ENCODE measurements at regions not wholly inside any gene's neighbourhood (a gene's known extent, or its start where the extent isn't known, plus 50 kb on each side); places are given as distances from the start of the nearest gene placed in this dataset.

DNA sequence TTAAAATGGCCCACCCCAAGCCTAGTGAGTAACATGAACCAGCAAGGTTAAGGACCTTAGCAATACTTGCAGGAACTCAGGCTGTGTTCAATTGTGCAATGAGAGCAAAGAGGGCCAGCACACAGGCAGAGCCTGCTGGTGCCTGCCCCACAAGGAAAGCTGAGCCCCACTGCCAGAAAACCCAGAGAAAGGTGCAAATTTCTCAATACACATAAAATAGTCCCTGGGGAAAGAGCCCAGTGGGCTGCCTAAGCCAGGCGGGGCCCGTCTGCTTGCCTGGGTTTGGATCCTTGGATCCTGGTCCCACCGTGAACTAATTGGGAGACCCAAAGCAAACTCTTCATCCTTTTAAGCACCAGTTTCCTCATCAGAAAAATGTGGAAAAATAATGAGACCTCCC lies 128.5 kb upstream of the CACNA1E start:
- Histone ChIP-seq H3K27me3 (ENCODE audit: control insufficient read depth in 3 of 3, insufficient read depth in 3 of 3, low read length in 3 of 3) (no peaks in the 10 kb centered on the region), H3K27ac (ENCODE audit: low read depth, low read length) (no peak overlapping the region), H3K9ac (ENCODE audit: low read depth in 1 of 3, low read length in 3 of 3) (no peak overlapping the region), H3K9me3 (ENCODE audit: control insufficient read depth in 3 of 3, low read length in 3 of 3) (no peaks in the 10 kb centered on the region), H3K36me3 (ENCODE audit: control insufficient read depth in 3 of 3, insufficient read depth in 3 of 3, low read length in 3 of 3) (no peaks in the 10 kb centered on the region), H3K4me1 (ENCODE audit: control insufficient read depth in 3 of 3, insufficient read depth in 3 of 3, low read length in 3 of 3) (peaks cover 4 to 11% (median 5%) of the 10 kb centered on the region in 3 donors), H3K4me3 (ENCODE audit: low read length in 3 of 3) (no peak overlapping the region)

DNA sequence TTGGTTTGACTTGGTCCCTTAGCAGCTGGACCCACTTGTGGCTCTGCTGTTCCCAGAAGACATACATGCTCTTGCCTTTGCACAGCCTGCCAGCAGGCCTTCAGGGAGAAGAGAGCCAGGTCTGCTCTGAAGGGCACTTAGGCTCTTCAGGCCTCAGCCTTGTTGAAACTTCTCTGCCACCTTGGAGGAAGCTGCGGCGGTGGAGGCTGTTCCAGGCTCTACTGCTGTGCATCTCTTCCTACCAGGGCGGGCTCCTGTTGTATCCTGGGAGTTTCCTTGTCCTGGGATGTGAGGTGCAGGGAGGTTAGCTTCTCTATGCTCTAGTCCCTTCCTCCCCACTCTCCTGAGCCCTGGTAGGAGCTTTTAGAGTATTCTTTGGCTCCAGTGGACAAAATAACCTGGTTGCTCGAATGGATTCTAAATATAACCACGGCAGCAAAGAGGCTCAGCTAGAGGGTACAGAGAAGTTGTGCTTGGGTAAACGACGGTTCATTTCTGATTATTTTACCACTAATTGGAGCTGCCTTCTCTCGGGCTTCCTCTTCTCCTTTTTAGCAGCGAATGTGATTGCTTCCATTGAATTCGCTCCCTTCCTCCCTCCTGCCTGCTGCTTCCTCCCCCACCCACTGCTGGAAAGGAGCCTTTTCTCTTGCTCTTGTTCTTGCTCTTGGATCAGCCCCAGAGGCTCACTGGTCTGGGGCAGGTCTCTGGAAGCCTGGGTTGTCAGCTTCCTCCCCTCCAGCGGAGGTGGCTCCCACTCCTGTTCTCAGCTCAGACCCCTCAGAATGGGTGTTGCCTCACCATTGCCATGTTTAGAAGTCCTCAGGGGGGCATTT lies 126.6 kb upstream of the CACNA1E start:
- no peak overlapping the region for H3K27ac ChIP-seq (ENCODE audit: low read depth, low read length)
- no peak overlapping the region for H3K4me3 ChIP-seq (ENCODE audit: low read length in 3 of 3)
- no peak overlapping the region for H3K9ac ChIP-seq (ENCODE audit: low read depth in 1 of 3, low read length in 3 of 3)
- no peaks in the 10 kb centered on the region for H3K9me3 ChIP-seq (ENCODE audit: control insufficient read depth in 3 of 3, low read length in 3 of 3)
- H3K27me3 ChIP-seq (ENCODE audit: control insufficient read depth in 3 of 3, insufficient read depth in 3 of 3, low read length in 3 of 3): peaks cover 0 to 8% (median 0%) of the 10 kb centered on the region in 3 donors
- peaks cover 4 to 11% (median 5%) of the 10 kb centered on the region in 3 donors for H3K4me1 ChIP-seq (ENCODE audit: control insufficient read depth in 3 of 3, insufficient read depth in 3 of 3, low read length in 3 of 3)
- H3K36me3 ChIP-seq (ENCODE audit: control insufficient read depth in 3 of 3, insufficient read depth in 3 of 3, low read length in 3 of 3): no peaks in the 10 kb centered on the region

DNA sequence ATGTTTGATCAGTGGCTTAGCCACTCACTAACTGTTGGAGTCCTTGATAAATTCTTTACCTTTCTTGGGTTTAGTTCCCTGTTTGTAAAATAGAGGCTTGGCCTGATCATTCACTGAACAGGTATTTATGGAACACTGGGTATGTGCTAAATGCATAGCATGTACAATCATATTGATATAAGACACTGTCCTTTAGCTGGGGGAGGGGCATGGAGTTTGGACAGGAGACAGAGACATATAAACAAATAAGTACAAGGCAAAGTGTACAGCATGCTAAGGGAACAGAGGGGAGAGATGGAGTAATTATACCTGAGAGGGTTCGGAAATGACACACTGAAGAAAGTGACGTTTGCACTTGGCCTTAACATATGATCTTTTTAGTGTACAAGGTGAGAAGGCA lies 124.3 kb upstream of the CACNA1E start:
- Histone ChIP-seq H3K9me3 (ENCODE audit: control insufficient read depth in 3 of 3, low read length in 3 of 3) (no peaks in the 10 kb centered on the region), H3K27me3 (ENCODE audit: control insufficient read depth in 3 of 3, insufficient read depth in 3 of 3, low read length in 3 of 3) (peaks cover 0 to 11% (median 0%) of the 10 kb centered on the region in 3 donors), H3K36me3 (ENCODE audit: control insufficient read depth in 3 of 3, insufficient read depth in 3 of 3, low read length in 3 of 3) (no peaks in the 10 kb centered on the region), H3K27ac (ENCODE audit: low read depth, low read length) (no peak overlapping the region), H3K4me1 (ENCODE audit: control insufficient read depth in 3 of 3, insufficient read depth in 3 of 3, low read length in 3 of 3) (peaks cover 4 to 11% (median 5%) of the 10 kb centered on the region in 3 donors), H3K9ac (ENCODE audit: low read depth in 1 of 3, low read length in 3 of 3) (no peak overlapping the region), H3K4me3 (ENCODE audit: low read length in 3 of 3) (no peak overlapping the region)

DNA sequence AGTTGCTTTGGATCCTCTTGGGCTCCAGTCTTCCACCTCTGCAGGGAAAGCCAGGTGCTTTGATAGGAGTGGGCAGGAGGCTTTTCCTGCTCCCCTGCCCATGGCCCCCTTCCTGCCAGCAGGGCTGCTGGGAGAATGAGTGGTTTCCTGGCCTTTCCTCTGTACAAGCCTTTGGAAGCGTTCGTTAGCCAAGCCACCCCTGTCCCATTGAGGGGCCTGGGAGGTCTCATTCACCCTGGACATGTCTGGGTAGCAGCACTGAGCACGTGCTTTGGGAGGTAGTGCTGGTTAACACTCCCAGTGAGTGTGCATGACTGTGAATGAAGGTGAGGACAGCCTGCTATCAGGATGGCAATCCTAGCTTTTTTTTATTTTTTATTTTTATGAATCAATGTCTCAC lies 118.5 kb upstream of the CACNA1E start:
- Histone ChIP-seq H3K27ac (ENCODE audit: low read depth, low read length) (no peak overlapping the region), H3K4me1 (ENCODE audit: control insufficient read depth in 3 of 3, insufficient read depth in 3 of 3, low read length in 3 of 3) (no peaks in the 10 kb centered on the region), H3K4me3 (ENCODE audit: low read length in 3 of 3) (no peak overlapping the region), H3K27me3 (ENCODE audit: control insufficient read depth in 3 of 3, insufficient read depth in 3 of 3, low read length in 3 of 3) (peaks cover 0 to 11% (median 0%) of the 10 kb centered on the region in 3 donors), H3K36me3 (ENCODE audit: control insufficient read depth in 3 of 3, insufficient read depth in 3 of 3, low read length in 3 of 3) (no peaks in the 10 kb centered on the region), H3K9ac (ENCODE audit: low read depth in 1 of 3, low read length in 3 of 3) (no peak overlapping the region), H3K9me3 (ENCODE audit: control insufficient read depth in 3 of 3, low read length in 3 of 3) (no peaks in the 10 kb centered on the region)

DNA sequence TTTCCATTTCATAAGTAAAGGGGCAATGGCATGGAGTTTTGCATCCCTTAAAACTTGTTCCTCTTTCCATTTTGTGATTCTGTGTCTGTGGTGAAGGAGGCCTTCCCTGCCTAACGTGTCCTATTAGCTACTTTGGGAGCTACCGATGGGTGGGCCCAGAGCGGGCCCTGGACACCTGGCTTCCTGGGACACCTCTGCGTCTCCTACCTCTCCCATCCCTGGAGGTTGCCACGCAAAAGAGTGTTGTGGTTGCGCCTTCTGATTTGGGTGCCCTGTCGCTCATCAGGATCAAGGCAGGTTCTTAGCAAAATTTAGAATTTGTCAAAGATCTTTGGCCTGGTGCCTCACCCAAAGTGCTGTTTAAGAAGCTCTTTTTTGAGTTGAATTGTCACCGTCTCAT lies 116.4 kb upstream of the CACNA1E start:
- H3K9me3 ChIP-seq (ENCODE audit: control insufficient read depth in 3 of 3, low read length in 3 of 3): no peaks in the 10 kb centered on the region
- no peaks in the 10 kb centered on the region for H3K4me1 ChIP-seq (ENCODE audit: control insufficient read depth in 3 of 3, insufficient read depth in 3 of 3, low read length in 3 of 3)
- H3K27ac ChIP-seq (ENCODE audit: low read depth, low read length): no peak overlapping the region
- peaks cover 0 to 3% (median 0%) of the 10 kb centered on the region in 3 donors for H3K27me3 ChIP-seq (ENCODE audit: control insufficient read depth in 3 of 3, insufficient read depth in 3 of 3, low read length in 3 of 3)
- H3K9ac ChIP-seq (ENCODE audit: low read depth in 1 of 3, low read length in 3 of 3): no peak overlapping the region
- H3K36me3 ChIP-seq (ENCODE audit: control insufficient read depth in 3 of 3, insufficient read depth in 3 of 3, low read length in 3 of 3): no peaks in the 10 kb centered on the region
- H3K4me3 ChIP-seq (ENCODE audit: low read length in 3 of 3): no peak overlapping the region

DNA sequence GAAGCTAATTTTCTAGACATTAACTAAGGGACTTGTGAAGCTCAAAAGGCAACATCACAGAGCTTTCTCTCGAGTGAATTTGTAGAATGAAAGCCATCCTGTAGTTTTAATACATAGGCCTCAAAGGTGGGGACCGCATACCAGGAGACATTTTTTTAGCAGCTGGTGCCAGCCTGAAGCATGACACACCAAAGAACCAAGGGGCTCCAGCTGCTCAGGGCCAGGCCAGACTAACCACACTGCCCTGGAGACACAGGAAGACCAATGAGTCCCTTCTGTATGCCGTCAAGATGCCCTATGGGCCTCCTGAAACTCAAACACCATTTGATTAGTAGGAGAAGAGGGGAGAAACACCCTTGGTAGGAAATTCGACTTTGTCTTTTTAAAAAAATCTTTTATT lies 113.9 kb upstream of the CACNA1E start:
- no peaks in the 10 kb centered on the region for H3K36me3 ChIP-seq (ENCODE audit: control insufficient read depth in 3 of 3, insufficient read depth in 3 of 3, low read length in 3 of 3)
- H3K4me1 ChIP-seq (ENCODE audit: control insufficient read depth in 3 of 3, insufficient read depth in 3 of 3, low read length in 3 of 3): no peaks in the 10 kb centered on the region
- H3K27me3 ChIP-seq (ENCODE audit: control insufficient read depth in 3 of 3, insufficient read depth in 3 of 3, low read length in 3 of 3): no peaks in the 10 kb centered on the region
- H3K27ac ChIP-seq (ENCODE audit: low read depth, low read length): no peak overlapping the region
- no peak overlapping the region for H3K9ac ChIP-seq (ENCODE audit: low read depth in 1 of 3, low read length in 3 of 3)
- H3K4me3 ChIP-seq (ENCODE audit: low read length in 3 of 3): no peak overlapping the region
- peaks cover 0 to 3% (median 0%) of the 10 kb centered on the region in 3 donors for H3K9me3 ChIP-seq (ENCODE audit: control insufficient read depth in 3 of 3, low read length in 3 of 3)

DNA sequence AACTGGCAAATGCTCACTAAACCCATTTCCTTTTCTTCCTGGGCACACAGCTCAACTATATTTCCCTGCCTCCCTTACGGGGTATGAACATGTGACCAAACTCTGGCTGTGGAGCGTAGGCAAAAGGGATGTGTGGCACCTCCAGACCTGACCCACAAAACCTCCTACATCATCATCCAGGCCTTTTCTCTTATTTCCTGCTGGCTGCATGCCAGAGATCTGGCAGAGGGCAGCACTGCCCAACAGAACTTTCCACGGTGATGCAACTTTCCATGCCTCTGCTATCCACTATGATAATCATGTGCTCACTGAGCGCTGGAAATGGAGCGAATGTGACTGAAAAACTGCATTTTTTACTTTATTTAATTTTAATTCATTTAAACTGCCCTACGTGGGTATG lies 99.6 kb upstream of the CACNA1E start:
- Histone ChIP-seq H3K27ac (ENCODE audit: low read depth, low read length) (no peak overlapping the region), H3K9ac (ENCODE audit: low read depth in 1 of 3, low read length in 3 of 3) (no peak overlapping the region), H3K27me3 (ENCODE audit: control insufficient read depth in 3 of 3, insufficient read depth in 3 of 3, low read length in 3 of 3) (no peaks in the 10 kb centered on the region), H3K4me3 (ENCODE audit: low read length in 3 of 3) (no peak overlapping the region), H3K4me1 (ENCODE audit: control insufficient read depth in 3 of 3, insufficient read depth in 3 of 3, low read length in 3 of 3) (peaks cover 0 to 10% (median 0%) of the 10 kb centered on the region in 3 donors), H3K9me3 (ENCODE audit: control insufficient read depth in 3 of 3, low read length in 3 of 3) (peaks cover 0 to 2% (median 0%) of the 10 kb centered on the region in 3 donors), H3K36me3 (ENCODE audit: control insufficient read depth in 3 of 3, insufficient read depth in 3 of 3, low read length in 3 of 3) (no peaks in the 10 kb centered on the region)

DNA sequence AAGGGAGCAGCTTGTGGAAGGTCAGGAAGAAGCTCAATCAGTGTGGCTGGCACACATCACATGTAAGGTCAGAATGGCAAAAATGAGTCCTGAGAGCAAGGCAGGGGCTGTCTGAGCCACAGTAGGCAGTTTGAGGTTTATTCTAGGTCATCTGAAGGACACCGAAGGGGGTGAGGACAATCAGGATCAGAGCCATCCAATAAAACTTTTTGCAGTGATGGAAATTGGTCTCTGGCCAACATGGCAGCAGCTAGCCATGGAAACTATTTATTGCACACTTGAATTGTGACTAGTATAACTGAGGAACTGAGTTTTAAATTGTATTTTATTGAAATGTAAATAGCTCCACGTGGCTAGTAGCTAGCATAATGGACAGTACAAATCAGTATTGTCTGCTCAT lies 97.0 kb upstream of the CACNA1E start:
- peaks cover 0 to 6% (median 0%) of the 10 kb centered on the region in 3 donors for H3K27me3 ChIP-seq (ENCODE audit: control insufficient read depth in 3 of 3, insufficient read depth in 3 of 3, low read length in 3 of 3)
- peaks cover 0 to 14% (median 0%) of the 10 kb centered on the region in 3 donors for H3K4me1 ChIP-seq (ENCODE audit: control insufficient read depth in 3 of 3, insufficient read depth in 3 of 3, low read length in 3 of 3)

DNA sequence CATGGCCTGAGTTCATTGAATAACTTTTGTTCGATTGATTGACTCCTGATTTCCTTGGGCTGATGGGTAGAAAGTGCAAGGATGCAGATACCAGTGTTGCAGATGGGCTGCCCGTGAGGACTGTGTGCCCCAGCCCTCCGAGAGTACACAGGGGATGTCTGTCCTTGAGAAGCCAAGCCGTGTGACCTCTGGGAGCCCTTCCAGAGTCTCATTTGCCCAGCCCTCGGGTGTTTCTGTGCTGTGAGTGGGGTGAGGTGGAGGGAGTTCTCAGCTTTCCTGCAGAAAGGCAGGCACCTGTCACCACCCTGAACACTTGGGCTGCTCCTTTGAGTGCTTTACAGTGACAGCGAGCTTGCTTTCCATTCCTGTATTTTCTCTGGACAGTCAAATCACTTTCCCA lies 96.4 kb upstream of the CACNA1E start:
- Histone ChIP-seq H3K27me3 (ENCODE audit: control insufficient read depth in 3 of 3, insufficient read depth in 3 of 3, low read length in 3 of 3) (peaks cover 0 to 6% (median 2%) of the 10 kb centered on the region in 3 donors), H3K9ac (ENCODE audit: low read depth in 1 of 3, low read length in 3 of 3) (no peak overlapping the region), H3K9me3 (ENCODE audit: control insufficient read depth in 3 of 3, low read length in 3 of 3) (peaks cover 0 to 2% (median 0%) of the 10 kb centered on the region in 3 donors), H3K36me3 (ENCODE audit: control insufficient read depth in 3 of 3, insufficient read depth in 3 of 3, low read length in 3 of 3) (no peaks in the 10 kb centered on the region), H3K27ac (ENCODE audit: low read depth, low read length) (no peak overlapping the region), H3K4me3 (ENCODE audit: low read length in 3 of 3) (no peak overlapping the region), H3K4me1 (ENCODE audit: control insufficient read depth in 3 of 3, insufficient read depth in 3 of 3, low read length in 3 of 3) (peaks cover 0 to 14% (median 0%) of the 10 kb centered on the region in 3 donors)

More for the DNA sequence above, 97.0 kb upstream of the CACNA1E start:
- Histone ChIP-seq H3K27ac (ENCODE audit: low read depth, low read length) (no peak overlapping the region), H3K36me3 (ENCODE audit: control insufficient read depth in 3 of 3, insufficient read depth in 3 of 3, low read length in 3 of 3) (no peaks in the 10 kb centered on the region), H3K9ac (ENCODE audit: low read depth in 1 of 3, low read length in 3 of 3) (no peak overlapping the region), H3K4me3 (ENCODE audit: low read length in 3 of 3) (no peak overlapping the region), H3K9me3 (ENCODE audit: control insufficient read depth in 3 of 3, low read length in 3 of 3) (peaks cover 0 to 2% (median 0%) of the 10 kb centered on the region in 3 donors)

DNA sequence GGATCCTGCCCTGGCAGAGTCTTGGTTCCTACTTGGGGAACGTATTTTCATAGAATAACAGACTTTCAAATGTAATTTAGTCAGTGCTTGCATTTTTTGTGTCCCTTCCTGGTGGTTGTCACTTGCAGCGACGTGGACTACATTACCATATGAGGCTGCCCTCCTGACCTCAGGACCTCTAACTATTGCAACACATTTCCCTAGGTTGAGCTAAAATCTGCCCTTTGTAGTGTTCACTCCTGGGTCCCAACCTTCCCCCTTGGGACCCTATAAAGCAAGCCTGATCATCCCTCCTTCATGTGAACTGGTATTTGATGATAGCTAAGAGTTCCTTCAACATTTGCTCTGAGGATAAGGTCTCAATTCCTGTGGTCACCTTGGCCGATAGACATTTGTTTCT lies 95.6 kb upstream of the CACNA1E start:
- peaks cover 0 to 6% (median 5%) of the 10 kb centered on the region in 3 donors for H3K27me3 ChIP-seq (ENCODE audit: control insufficient read depth in 3 of 3, insufficient read depth in 3 of 3, low read length in 3 of 3)
- no peak overlapping the region for H3K9ac ChIP-seq (ENCODE audit: low read depth in 1 of 3, low read length in 3 of 3)
- no peak overlapping the region for H3K4me3 ChIP-seq (ENCODE audit: low read length in 3 of 3)
- no peaks in the 10 kb centered on the region for H3K36me3 ChIP-seq (ENCODE audit: control insufficient read depth in 3 of 3, insufficient read depth in 3 of 3, low read length in 3 of 3)
- peaks cover 0 to 2% (median 0%) of the 10 kb centered on the region in 3 donors for H3K9me3 ChIP-seq (ENCODE audit: control insufficient read depth in 3 of 3, low read length in 3 of 3)
- H3K4me1 ChIP-seq (ENCODE audit: control insufficient read depth in 3 of 3, insufficient read depth in 3 of 3, low read length in 3 of 3): peaks cover 0 to 14% (median 0%) of the 10 kb centered on the region in 3 donors
- no peak overlapping the region for H3K27ac ChIP-seq (ENCODE audit: low read depth, low read length)

Data from skeletal muscle tissue (tissue), 3 donors.